Urinary bladder (tissue), 3 donors: ENCODE measurements at regions not wholly inside any gene's neighbourhood (a gene's known extent, or its start where the extent isn't known, plus 50 kb on each side); places are given as distances from the start of the nearest gene placed in this dataset.

Experiments used
- DNase-seq: peaks from one replicate; pipeline ENCODE4 v3.0.0-alpha.2; 2015; ENCODE audit errors: extremely low spot score
- H3K27ac ChIP-seq: one replicate; pipeline ENCODE4 v1.5.1; 2013; ENCODE audit warnings: low read depth, mild to moderate bottlenecking, moderate library complexity
- H3K36me3 ChIP-seq: one replicate; pipeline ENCODE4 v1.6.1; 2013; ENCODE audit warnings: mild to moderate bottlenecking, moderate library complexity; ENCODE audit not compliant: insufficient read depth
- H3K4me1 ChIP-seq: one replicate; pipeline ENCODE4 v1.6.1; 2013; ENCODE audit warnings: mild to moderate bottlenecking, moderate library complexity; ENCODE audit not compliant: insufficient read depth
- H3K4me3 ChIP-seq: one replicate; pipeline ENCODE4 v1.5.1; 2013; ENCODE audit warnings: low read depth, low read length
- WGBS: extraction: QIAGEN DNeasy Blood & Tissue Kit; methylation state at CpG from one replicate; pipeline ENCODE4 v1.1.7; 2013; 5-methylcytosine and 5-hydroxymethylcytosine counted together
- donor health status: healthy with polysubstance abuse.
- donor health status: healthy.

DNA sequence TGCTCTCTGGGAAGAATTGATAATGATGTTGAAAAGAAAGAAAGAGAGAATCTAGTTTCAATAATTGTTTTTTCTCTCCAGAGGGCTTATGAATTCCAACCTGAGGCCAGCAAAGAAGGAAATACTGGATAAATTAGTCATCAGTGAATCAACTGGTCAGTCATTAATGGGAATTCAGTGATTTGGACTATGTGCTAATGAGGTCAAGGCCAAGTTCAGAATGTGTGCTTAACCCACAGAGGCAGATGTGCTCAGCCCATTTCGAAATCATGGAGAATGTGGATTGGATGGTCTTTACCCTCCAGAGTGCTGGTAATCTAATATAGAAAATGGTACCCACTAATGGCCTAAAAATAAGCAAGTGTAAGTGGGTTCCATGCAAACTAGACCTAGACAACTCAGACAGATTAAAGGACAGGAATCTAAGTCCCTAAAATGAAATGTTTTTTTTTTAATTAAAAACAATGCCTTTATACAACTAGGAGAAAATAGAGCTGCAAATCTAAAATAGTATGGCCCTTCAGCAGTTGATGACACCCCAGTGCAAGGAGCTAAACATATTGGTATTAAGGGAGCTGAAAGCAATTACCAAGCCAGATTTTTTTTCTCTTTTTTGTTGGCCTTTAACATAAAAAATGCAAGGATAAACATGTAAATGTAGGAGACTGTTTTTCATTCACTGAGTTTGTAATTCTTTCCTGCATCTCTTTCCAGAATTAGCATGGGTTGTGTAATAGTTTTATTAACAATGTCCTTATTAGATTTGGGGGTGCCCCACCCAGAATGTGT, 296.9 kb downstream of the SATB2 start:
- Histone ChIP-seq H3K4me3 (no peak overlapping the region), H3K36me3 (no peaks in the 10 kb centered on the region), H3K4me1 (no peaks in the 10 kb centered on the region), H3K27ac (no peak overlapping the region)
- 93% methylated on average over 1 of the region's 1 CpG for WGBS
- no peak for DNase-seq

DNA sequence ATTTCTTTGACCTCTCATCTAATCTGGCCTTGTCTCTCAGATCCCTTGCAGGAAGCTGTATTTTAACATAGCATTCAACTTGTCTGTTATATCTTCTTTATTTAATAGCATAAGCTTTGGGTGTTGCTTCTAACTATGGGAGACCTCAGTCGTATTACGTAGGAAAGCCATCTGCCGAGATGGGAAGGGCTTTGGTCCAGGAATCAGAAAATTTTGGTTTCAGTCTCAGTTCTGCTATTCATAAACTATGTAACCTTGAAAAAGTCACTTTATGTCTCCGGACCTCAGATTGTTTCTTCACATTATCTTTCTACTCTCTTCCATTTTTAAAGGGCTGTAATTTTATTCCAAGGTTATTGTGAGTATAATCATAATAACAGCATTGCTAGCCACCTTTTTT, 297.7 kb downstream of the SATB2 start:
- no peaks in the 10 kb centered on the region for H3K36me3 ChIP-seq
- DNase-seq, result no peak
- 58% methylated on average over 4 of the region's 4 CpGs for WGBS
- no peak overlapping the region for H3K27ac ChIP-seq
- H3K4me3 ChIP-seq, result no peak overlapping the region
- no peaks in the 10 kb centered on the region for H3K4me1 ChIP-seq

DNA sequence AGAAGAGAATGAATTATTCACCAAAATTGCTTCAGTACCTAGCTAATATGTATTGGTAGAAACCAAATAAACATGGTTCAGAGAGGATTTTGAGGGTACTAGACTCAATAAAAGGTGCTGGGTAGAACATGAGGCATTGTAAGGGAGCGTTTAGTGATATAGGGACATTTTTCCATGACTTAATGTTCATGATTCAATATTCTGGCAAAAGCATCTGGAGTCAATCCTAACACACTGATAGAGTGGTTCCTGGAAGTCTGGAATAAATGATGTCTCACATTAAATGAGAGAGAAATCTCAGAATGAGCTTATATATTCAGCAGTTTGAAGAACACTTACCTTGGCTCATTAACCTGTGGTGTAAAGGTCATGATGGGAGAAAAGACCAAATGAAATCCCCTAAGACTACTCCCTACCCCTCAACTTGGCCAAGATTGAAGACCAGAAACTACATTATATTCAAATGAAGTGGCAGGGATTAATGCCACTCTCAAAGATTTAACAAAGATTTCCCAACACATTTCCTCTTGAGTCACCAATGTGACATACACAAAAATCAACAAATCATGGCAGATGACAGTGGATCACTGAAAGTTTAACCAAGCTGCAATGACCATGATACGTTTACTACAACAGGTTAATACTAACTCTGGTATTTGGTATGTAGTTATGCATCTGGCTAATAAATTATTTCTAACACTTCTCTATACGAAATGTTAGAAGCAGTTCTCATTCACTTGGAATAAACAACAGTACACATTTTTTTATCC, 309.5 kb downstream of the SATB2 start:
- no peak for DNase-seq
- WGBS, result 68% methylated on average over 3 of the region's 3 CpGs
- H3K4me3 ChIP-seq, result no peak overlapping the region
- H3K4me1 ChIP-seq, result no peaks in the 10 kb centered on the region
- no peak overlapping the region for H3K27ac ChIP-seq
- H3K36me3 ChIP-seq, result no peaks in the 10 kb centered on the region

GRCh38 chr2:199147216-199147615, 310.5 kb downstream of the SATB2 start:
- no peaks in the 10 kb centered on the region for H3K36me3 ChIP-seq
- no peak overlapping the region for H3K27ac ChIP-seq
- no peaks in the 10 kb centered on the region for H3K4me1 ChIP-seq
- H3K4me3 ChIP-seq, result no peak overlapping the region
- no peak for DNase-seq

DNA sequence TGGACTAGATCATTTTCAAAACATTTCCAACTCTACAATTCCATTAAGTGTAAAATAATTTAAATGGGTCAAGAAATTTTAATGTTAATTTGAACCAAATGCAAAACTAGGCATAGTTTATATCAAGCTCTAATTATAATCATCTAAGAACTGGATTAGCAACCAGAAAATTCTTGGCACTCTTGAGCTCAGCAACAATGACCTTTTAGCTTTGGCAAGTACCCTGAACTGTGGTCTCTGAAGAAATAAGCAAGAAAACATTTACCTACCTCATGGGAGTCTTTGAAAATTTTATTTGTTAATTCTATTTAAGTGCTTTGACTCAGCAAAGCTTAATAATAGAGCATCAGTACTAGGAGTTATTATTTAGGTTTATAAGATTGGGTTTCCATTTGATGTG, 313.2 kb downstream of the SATB2 start:
- no peak overlapping the region for H3K27ac ChIP-seq
- H3K4me3 ChIP-seq, result no peak overlapping the region
- no peak for DNase-seq
- H3K36me3 ChIP-seq, result no peaks in the 10 kb centered on the region
- H3K4me1 ChIP-seq, result no peaks in the 10 kb centered on the region

- H3K27ac ChIP-seq, result no peak overlapping the region
- H3K36me3 ChIP-seq, result no peaks in the 10 kb centered on the region
- no peak overlapping the region for H3K4me3 ChIP-seq
- H3K4me1 ChIP-seq, result no peaks in the 10 kb centered on the region
- no peak for DNase-seq
- WGBS, result 94% methylated on average over 1 of the region's 1 CpG
These were observed 313.7 kb downstream of the SATB2 start for GRCh38 chr2:199144036-199144435.

GRCh38 chr2:199136681-199137080, 321.1 kb downstream of the SATB2 start:
- Histone ChIP-seq H3K4me1 (no peaks in the 10 kb centered on the region), H3K27ac (no peak overlapping the region), H3K4me3 (no peak overlapping the region), H3K36me3 (no peaks in the 10 kb centered on the region)
- DNase-seq, result no peak

DNA sequence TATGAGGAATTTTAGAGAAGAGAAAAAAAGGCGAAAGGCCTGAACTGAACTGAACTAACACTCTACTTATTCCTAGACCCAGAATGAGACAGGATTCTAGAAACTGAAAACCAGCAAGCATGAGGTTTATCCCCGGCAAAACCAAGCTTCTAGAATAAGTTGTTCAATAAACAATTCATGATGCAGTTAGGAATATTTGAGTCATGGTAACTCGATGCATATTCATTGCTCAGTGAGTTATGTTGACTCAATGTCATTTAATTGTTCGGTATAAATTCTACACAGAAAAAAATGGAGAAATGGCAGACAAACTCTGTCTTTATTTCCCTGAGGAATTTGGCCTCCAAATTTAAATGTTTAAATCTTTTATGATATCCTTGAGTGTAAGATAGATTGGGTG, 321.5 kb downstream of the SATB2 start:
- no peak for DNase-seq
- H3K27ac ChIP-seq, result no peak overlapping the region

DNA sequence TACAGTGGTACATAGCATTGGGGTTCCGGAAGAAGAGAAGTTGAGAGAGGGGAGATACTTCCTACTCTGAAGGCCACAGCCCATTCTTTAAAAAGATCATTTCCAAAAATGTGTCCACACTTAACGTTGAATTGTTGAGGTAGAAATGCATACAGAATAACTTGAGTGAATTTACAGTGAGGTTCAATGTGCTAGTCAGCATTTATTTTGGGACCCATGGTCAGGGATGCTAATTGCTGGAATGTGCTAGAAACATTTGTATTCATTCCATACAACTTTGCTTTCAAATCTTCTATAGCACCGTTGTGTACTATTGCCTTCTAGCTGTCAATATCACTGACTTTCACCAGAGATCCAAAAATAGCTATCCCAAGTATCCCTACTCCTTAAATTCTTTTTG, 325.9 kb downstream of the SATB2 start:
- Histone ChIP-seq H3K4me3 (no peak overlapping the region), H3K4me1 (no peaks in the 10 kb centered on the region), H3K36me3 (no peaks in the 10 kb centered on the region), H3K27ac (no peak overlapping the region)
- no peak for DNase-seq
- WGBS, result 56% methylated on average over 3 of the region's 3 CpGs

More for the DNA sequence above, 321.5 kb downstream of the SATB2 start:
- H3K4me1 ChIP-seq, result no peaks in the 10 kb centered on the region
- H3K4me3 ChIP-seq, result no peak overlapping the region
- WGBS, result 91% methylated on average over 4 of the region's 4 CpGs
- H3K36me3 ChIP-seq, result no peaks in the 10 kb centered on the region

DNA sequence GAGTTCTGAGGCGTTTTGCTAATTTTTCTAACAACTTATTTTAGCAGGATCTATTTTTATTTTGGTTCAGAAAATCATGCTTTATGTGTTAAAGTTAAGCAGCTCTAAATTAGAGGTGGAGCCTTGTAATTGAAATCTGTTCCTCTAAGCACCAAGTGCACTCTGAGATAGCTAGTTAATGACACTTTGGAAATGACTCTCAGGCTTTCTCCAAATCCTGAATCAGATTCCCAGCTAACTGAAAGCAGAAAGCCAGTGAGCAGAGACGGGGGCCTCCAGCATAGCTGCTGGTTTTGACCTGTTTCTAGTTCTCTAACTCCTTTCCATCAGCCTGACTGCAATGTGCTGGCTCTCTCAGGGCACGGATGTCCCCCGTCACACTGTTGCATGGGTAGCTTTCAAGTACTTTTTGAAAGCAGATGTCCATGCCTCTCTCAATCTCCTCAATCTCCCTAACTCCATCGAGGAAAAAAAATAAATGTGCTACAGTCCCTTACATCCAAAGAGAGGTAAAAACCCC, 326.5 kb downstream of the SATB2 start:
- no peak overlapping the region for H3K27ac ChIP-seq
- no peak for DNase-seq
- WGBS, result 58% methylated on average over 5 of the region's 5 CpGs

GRCh38 chr2:199130501-199130900, 327.2 kb downstream of the SATB2 start:
- WGBS, result 41% methylated on average over 3 of the region's 3 CpGs
- H3K4me1 ChIP-seq, result no peaks in the 10 kb centered on the region
- no peaks in the 10 kb centered on the region for H3K36me3 ChIP-seq
- H3K27ac ChIP-seq, result no peak overlapping the region
- H3K4me3 ChIP-seq, result no peak overlapping the region
- DNase-seq, result no peak

More for the DNA sequence above, 326.5 kb downstream of the SATB2 start:
- no peaks in the 10 kb centered on the region for H3K36me3 ChIP-seq
- H3K4me3 ChIP-seq, result no peak overlapping the region
- H3K4me1 ChIP-seq, result no peaks in the 10 kb centered on the region

- Histone ChIP-seq H3K4me1 (no peaks in the 10 kb centered on the region), H3K4me3 (no peak overlapping the region), H3K36me3 (no peaks in the 10 kb centered on the region), H3K27ac (no peak overlapping the region)
- WGBS, result 88% methylated on average over 3 of the region's 3 CpGs
- DNase-seq, result no peak
These were observed 329.1 kb downstream of the SATB2 start for GRCh38 chr2:199128476-199129229.

GRCh38 chr2:199119796-199120195, 337.9 kb downstream of the SATB2 start:
- no peak for DNase-seq
- Histone ChIP-seq H3K4me1 (no peaks in the 10 kb centered on the region), H3K27ac (no peak overlapping the region), H3K4me3 (no peak overlapping the region), H3K36me3 (no peaks in the 10 kb centered on the region)
- WGBS, result 90% methylated on average over 5 of the region's 5 CpGs
